Glutamatergic neuron (in vitro differentiated cells): ENCODE measurements at regions not wholly inside any gene's neighbourhood (a gene's known extent, or its start where the extent isn't known, plus 50 kb on each side); places are given as distances from the start of the nearest gene placed in this dataset.
"Not testable (repeated sequence)": the region's sequence is repeated elsewhere in the genome, so short reads cannot be mapped to it uniquely, and the experiment has no call there.

ENCODE experiments used
- DNase-seq: peaks from one replicate; pipeline ENCODE4 v3.0.0; 2022
- H3K27ac Mint-ChIP-seq: one replicate; pipeline ENCODE4 v1.8.0; 2020; ENCODE audit warnings: mild to moderate bottlenecking, mixed read lengths, inconsistent platforms; ENCODE audit not compliant: unreplicated experiment
- H3K27me3 Mint-ChIP-seq: one replicate; pipeline ENCODE4 v1.8.0; 2020; ENCODE audit warnings: mild to moderate bottlenecking, moderate library complexity, mixed read lengths, inconsistent platforms; ENCODE audit not compliant: unreplicated experiment
- H3K36me3 Mint-ChIP-seq: one replicate; pipeline ENCODE4 v1.8.0; 2020; ENCODE audit warnings: mild to moderate bottlenecking, mixed read lengths, inconsistent platforms; ENCODE audit not compliant: unreplicated experiment
- H3K4me1 Mint-ChIP-seq: one replicate; pipeline ENCODE4 v1.8.0; 2020; ENCODE audit warnings: mild to moderate bottlenecking, low read depth, mixed read lengths, inconsistent platforms; ENCODE audit not compliant: unreplicated experiment
- H3K4me3 Mint-ChIP-seq: one replicate; pipeline ENCODE4 v1.8.0; 2020; ENCODE audit warnings: mild to moderate bottlenecking, mixed read lengths, inconsistent platforms; ENCODE audit not compliant: unreplicated experiment
- H3K9me3 Mint-ChIP-seq: one replicate; pipeline ENCODE4 v1.8.0; 2020; ENCODE audit warnings: mild to moderate bottlenecking, moderate library complexity, mixed read lengths, inconsistent platforms; ENCODE audit not compliant: unreplicated experiment
- TF ChIP-seq, protein P1 (sequence below): fragments of 200-600 bp; sonication (generic); IDR thresholded peaks from one replicate; pipeline ENCODE4 v1.5.0; 2021; ENCODE audit not compliant: partially characterized antibody, unreplicated experiment

DNA sequence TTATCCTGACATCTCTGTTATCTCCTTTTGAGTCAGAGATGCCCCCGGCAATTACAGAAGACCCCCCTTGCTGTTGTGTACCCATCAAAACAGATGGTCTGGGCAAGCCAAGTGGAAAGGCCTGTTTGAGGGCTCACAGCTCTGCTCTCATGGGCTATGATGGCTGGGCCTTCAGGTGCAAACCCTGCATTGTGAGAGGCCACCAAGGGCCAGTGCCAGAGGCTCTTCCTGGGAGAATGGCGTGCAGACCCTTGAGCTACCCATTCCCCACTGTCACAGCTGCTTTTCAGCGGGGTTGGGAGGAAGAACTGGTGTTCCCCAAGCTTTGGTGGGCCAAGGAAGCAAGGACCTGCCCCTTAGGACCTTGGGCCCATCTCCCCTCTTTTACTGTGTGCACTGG, 174.7 kb upstream of the PPP1R26 start:
- Mint-ChIP-seq H3K4me1 (peaks cover 24% of the 10 kb centered on the region), H3K4me3 (no peak overlapping the region), H3K9me3 (peaks cover 8% of the 10 kb centered on the region), H3K36me3 (peaks cover 12% of the 10 kb centered on the region), H3K27ac (no peak overlapping the region), H3K27me3 (peaks cover 14% of the 10 kb centered on the region)
- no peak for DNase-seq
- TF ChIP-seq, protein P1, sequence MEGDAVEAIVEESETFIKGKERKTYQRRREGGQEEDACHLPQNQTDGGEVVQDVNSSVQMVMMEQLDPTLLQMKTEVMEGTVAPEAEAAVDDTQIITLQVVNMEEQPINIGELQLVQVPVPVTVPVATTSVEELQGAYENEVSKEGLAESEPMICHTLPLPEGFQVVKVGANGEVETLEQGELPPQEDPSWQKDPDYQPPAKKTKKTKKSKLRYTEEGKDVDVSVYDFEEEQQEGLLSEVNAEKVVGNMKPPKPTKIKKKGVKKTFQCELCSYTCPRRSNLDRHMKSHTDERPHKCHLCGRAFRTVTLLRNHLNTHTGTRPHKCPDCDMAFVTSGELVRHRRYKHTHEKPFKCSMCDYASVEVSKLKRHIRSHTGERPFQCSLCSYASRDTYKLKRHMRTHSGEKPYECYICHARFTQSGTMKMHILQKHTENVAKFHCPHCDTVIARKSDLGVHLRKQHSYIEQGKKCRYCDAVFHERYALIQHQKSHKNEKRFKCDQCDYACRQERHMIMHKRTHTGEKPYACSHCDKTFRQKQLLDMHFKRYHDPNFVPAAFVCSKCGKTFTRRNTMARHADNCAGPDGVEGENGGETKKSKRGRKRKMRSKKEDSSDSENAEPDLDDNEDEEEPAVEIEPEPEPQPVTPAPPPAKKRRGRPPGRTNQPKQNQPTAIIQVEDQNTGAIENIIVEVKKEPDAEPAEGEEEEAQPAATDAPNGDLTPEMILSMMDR, result no peak

DNA sequence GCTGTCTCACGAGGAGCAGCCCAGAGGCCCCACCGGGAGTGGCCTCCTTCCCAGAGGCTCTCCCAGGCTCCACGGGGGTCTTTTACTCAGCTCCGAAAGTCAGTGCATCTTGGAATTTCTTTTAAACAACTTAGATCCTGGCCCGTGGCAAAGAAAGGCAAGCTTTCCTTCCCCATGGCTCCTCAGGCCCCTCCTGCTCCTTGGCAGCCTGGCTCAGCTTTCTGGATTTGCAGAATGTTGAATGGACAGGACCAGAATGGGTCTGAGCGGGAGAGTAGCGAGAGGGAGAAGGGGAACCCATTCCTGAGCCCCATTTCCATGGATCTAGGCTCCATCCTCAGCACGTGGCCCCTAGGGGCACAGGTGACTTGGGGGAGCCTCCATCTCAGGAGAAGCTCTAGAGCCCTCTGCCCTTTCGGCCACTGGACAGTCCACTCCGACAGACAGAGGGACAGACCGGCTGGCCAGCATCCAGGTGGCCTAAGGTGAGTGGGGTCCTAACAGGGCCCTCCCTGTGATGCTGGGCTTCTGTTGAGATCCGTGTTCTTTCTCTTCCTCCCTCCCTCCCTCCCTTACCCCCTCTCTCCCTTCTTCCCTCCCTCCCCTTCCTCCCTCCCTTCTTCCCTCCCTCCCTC, 173.9 kb upstream of the PPP1R26 start:
- DNase-seq, result no peak
- peaks cover 12% of the 10 kb centered on the region for H3K36me3 Mint-ChIP-seq
- peaks cover 24% of the 10 kb centered on the region for H3K4me1 Mint-ChIP-seq
- peaks cover 14% of the 10 kb centered on the region for H3K27me3 Mint-ChIP-seq
- peaks cover 8% of the 10 kb centered on the region for H3K9me3 Mint-ChIP-seq
- no peak overlapping the region for H3K27ac Mint-ChIP-seq
- H3K4me3 Mint-ChIP-seq, result no peak overlapping the region
- TF ChIP-seq, protein P1, result no peak

DNA sequence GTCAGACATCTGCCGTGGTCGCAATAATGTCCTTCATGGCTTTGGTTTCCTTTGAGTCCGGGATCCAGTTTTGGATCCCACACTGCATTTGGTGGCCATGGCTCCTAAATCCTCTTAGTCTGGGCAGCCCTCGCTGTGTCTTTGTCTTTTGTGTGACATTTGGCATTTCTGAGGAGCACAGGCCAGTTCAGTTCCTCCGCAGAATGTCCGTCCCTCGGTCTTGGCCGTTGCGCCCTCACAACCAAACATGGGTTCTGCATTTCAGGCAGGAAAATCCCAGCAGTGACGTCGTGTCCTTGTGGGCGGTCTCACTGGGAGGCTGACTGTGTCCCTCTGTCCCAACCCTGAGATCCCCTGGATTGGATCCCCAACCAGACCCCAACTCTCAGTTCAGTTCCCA, 172.9 kb upstream of the PPP1R26 start:
- Mint-ChIP-seq H3K9me3 (peaks cover 8% of the 10 kb centered on the region), H3K4me1 (peaks cover 22% of the 10 kb centered on the region), H3K4me3 (no peak overlapping the region), H3K36me3 (peaks cover 12% of the 10 kb centered on the region), H3K27me3 (peaks cover 13% of the 10 kb centered on the region), H3K27ac (no peak overlapping the region)
- TF ChIP-seq, protein P1, result no peak
- no peak for DNase-seq

DNA sequence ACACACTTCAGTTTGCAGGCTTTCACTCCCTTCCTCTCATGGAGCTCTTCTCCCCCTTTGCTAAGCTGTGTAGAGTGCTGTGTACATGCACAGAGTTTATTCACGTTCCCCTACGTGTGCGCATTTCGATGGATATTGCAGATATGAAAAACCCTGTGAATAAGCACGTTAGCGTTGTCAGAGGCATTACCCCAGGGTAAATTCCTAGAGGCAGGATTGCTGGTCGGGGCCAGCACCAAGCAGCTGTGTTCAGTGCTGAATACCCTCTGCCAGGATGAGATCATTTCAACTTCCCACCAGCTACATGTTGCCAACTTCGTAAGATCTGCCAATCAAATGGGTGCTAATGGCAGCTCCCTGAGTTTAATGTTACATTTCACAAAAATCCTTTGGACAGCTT, 172.3 kb upstream of the PPP1R26 start:
- Mint-ChIP-seq H3K9me3 (peaks cover 8% of the 10 kb centered on the region), H3K4me1 (peaks cover 22% of the 10 kb centered on the region), H3K36me3 (peaks cover 13% of the 10 kb centered on the region), H3K4me3 (no peak overlapping the region), H3K27ac (no peak overlapping the region), H3K27me3 (peaks cover 13% of the 10 kb centered on the region)
- TF ChIP-seq, protein P1, result no peak
- no peak for DNase-seq

DNA sequence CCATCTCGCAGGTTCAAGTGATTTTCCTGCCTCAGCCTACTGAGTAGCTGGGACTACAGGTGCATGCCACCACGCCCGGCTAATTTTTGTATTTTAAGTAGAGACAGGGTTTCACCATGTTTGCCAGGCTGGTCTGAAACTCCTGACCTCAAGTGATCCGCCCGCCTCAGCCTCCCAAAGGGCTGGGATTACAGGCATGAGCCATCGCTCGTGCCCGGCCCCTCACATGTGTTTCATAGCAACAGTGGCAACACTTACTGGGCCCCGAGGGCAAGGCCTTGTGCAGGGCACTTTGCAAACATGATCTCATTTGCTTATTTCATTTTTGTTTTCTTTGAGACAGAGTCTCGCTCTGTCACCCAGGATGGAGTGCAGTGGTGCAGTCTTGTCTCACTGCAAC, 171.7 kb upstream of the PPP1R26 start:
- H3K9me3 Mint-ChIP-seq, H3K27ac Mint-ChIP-seq, DNase-seq, H3K4me3 Mint-ChIP-seq: not testable (repeated sequence)
- Mint-ChIP-seq H3K36me3 (peaks cover 18% of the 10 kb centered on the region), H3K27me3 (peaks cover 17% of the 10 kb centered on the region), H3K4me1 (peaks cover 22% of the 10 kb centered on the region)
